HG03159 (cell line): ENCODE measurements at regions not wholly inside any gene's neighbourhood (a gene's known extent, or its start where the extent isn't known, plus 50 kb on each side); places are given as distances from the start of the nearest gene placed in this dataset.

ENCODE experiments used
- ATAC-seq: cut with Tn5 transposase; IDR thresholded peaks from one replicate; pipeline ENCODE4 v1.9.1; 2021; ENCODE audit warnings: mild to moderate bottlenecking, moderate library complexity; ENCODE audit not compliant: unreplicated experiment

- ATAC-seq, result no peak
Measured at GRCh38 chr2:121955426-121955825, 200.0 kb downstream of the TSN start.

- ATAC-seq, result no peak
Measured at GRCh38 chr2:121955872-121956271, 200.4 kb downstream of the TSN start.

- no peak for ATAC-seq
Measured at GRCh38 chr2:121960251-121960650, 204.8 kb downstream of the TSN start.

GRCh38 chr2:121961761-121962160 is 206.3 kb downstream of the TSN start:
- no peak for ATAC-seq

- no peak for ATAC-seq
Measured at GRCh38 chr2:121965661-121966060, 210.2 kb downstream of the TSN start.

GRCh38 chr2:121966663-121967062 is 211.2 kb downstream of the TSN start:
- ATAC-seq, result no peak

- ATAC-seq, result no peak
Measured at GRCh38 chr2:121969166-121969565, 213.7 kb downstream of the TSN start.

GRCh38 chr2:121969766-121970639 is 214.6 kb downstream of the TSN start:
- ATAC-seq, result no peak

- ATAC-seq, result no peak
Measured at GRCh38 chr2:121972203-121972602, 216.8 kb downstream of the TSN start.

GRCh38 chr2:121974897-121975661 is 219.6 kb downstream of the TSN start:
- ATAC-seq, result peak; percentile 98

GRCh38 chr2:121976926-121977325 is 221.5 kb downstream of the TSN start:
- ATAC-seq, result no peak

GRCh38 chr2:121977326-121977725 is 221.9 kb downstream of the TSN start:
- ATAC-seq, result no peak

GRCh38 chr2:121992700-121993099 is 237.2 kb downstream of the TSN start:
- no peak for ATAC-seq

- ATAC-seq, result no peak
Measured at GRCh38 chr2:121993682-121994081, 238.2 kb downstream of the TSN start.

- ATAC-seq, result peak; percentile 44
Measured at GRCh38 chr2:121994238-121995206, 239.1 kb downstream of the TSN start.

GRCh38 chr2:121998751-121999150 is 243.3 kb downstream of the TSN start:
- no peak for ATAC-seq

GRCh38 chr2:121999264-121999663 is 243.8 kb downstream of the TSN start:
- no peak for ATAC-seq

- no peak for ATAC-seq
Measured at GRCh38 chr2:122000556-122001340, 245.3 kb downstream of the TSN start.

- no peak for ATAC-seq
Measured at GRCh38 chr2:122001441-122001874, 246.0 kb downstream of the TSN start.
